HAP-1 (cell line): ENCODE measurements at regions not wholly inside any gene's neighbourhood (a gene's known extent, or its start where the extent isn't known, plus 50 kb on each side); places are given as distances from the start of the nearest gene placed in this dataset.
"Not testable (repeated sequence)": the region's sequence is repeated elsewhere in the genome, so short reads cannot be mapped to it uniquely, and the experiment has no call there.

Experiments used
- DNase-seq, 2 experiments: peaks; one replicate each; pipeline ENCODE4 v3.0.0-alpha.2; 2016 to 2020; ENCODE audit warnings: low spot score in 2 of 2
- H3K27me3 ChIP-seq: fragments of 250-450 bp; sonication (Bioruptor Pico); 2 replicates; pipeline ENCODE4 v1.5.1; 2020; ENCODE audit warnings: low read depth, mild to moderate bottlenecking, moderate library complexity
- H3K36me3 ChIP-seq: fragments of 250-450 bp; sonication (Bioruptor Pico); replicated peaks from 2 replicates; pipeline ENCODE4 v1.5.1; 2020; ENCODE audit warnings: mild to moderate bottlenecking
- H3K4me1 ChIP-seq: fragments of 250-450 bp; sonication (Bioruptor Pico); 2 replicates; pipeline ENCODE4 v1.5.1; 2020; ENCODE audit warnings: mild to moderate bottlenecking
- H3K4me3 ChIP-seq: fragments of 250-450 bp; sonication (Bioruptor Pico); 2 replicates; pipeline ENCODE4 v1.5.1; 2020; ENCODE audit warnings: mild to moderate bottlenecking, moderate library complexity
- H3K9me3 ChIP-seq: fragments of 250-450 bp; sonication (Bioruptor Pico); 2 replicates; pipeline ENCODE4 v1.5.1; 2020; ENCODE audit warnings: mild to moderate bottlenecking, moderate library complexity
- in situ Hi-C: fragments of 300-500 bp; cut with MboI; formaldehyde crosslinking; loops from 3 replicates; pipeline ENCODE4 v1.14.3; 2020; ENCODE audit warnings: low sequenced_read_pairs, inconsistent platforms, mixed read lengths

GRCh38 chr20:57103146-57103800 lies 163.2 kb downstream of the BMP7 start:
- Histone ChIP-seq H3K36me3 (no peaks in the 10 kb centered on the region), H3K4me1 (no peaks in the 10 kb centered on the region), H3K9me3 (no peaks in the 10 kb centered on the region; the same call in 1 of the 2 replicates), H3K27me3 (0 out of 2 replicates have a peak, but pooled peaks cover 2% of the 10 kb centered on the region), H3K4me3 (no peak overlapping the region)
- in situ Hi-C loops = no loop called here
- DNase-seq = no peak

- Histone ChIP-seq H3K36me3 (no peaks in the 10 kb centered on the region), H3K9me3 (no peaks in the 10 kb centered on the region; the same call in 1 of the 2 replicates), H3K4me3 (no peak overlapping the region), H3K27me3 (no peaks in the 10 kb centered on the region), H3K4me1 (no peaks in the 10 kb centered on the region)
- in situ Hi-C loops = no loop called here
- DNase-seq = no peak
Observed at GRCh38 chr20:57104113-57104512, 162.3 kb downstream of the BMP7 start.

- in situ Hi-C loops = no loop called here
- Histone ChIP-seq H3K36me3 (no peaks in the 10 kb centered on the region), H3K4me1 (no peaks in the 10 kb centered on the region), H3K4me3 (no peak overlapping the region), H3K27me3 (no peaks in the 10 kb centered on the region), H3K9me3 (no peaks in the 10 kb centered on the region; the same call in 1 of the 2 replicates)
- DNase-seq = no peak
Observed at GRCh38 chr20:57104651-57105204, 161.7 kb downstream of the BMP7 start.

- Histone ChIP-seq H3K4me3 (no peak overlapping the region), H3K27me3 (no peaks in the 10 kb centered on the region), H3K4me1 (no peaks in the 10 kb centered on the region), H3K9me3 (no peaks in the 10 kb centered on the region), H3K36me3 (no peaks in the 10 kb centered on the region)
- in situ Hi-C loops = no loop called here
- DNase-seq = peak in 1 of 2 experiments; percentile 24
Observed at GRCh38 chr20:57106030-57106682, 160.3 kb downstream of the BMP7 start.

GRCh38 chr20:57106692-57107091 lies 159.7 kb downstream of the BMP7 start:
- in situ Hi-C loops = no loop called here
- no peaks in the 10 kb centered on the region for H3K4me1 ChIP-seq
- no peak overlapping the region for H3K4me3 ChIP-seq
- no peaks in the 10 kb centered on the region for H3K36me3 ChIP-seq
- no peak for DNase-seq
- H3K27me3 ChIP-seq = no peaks in the 10 kb centered on the region
- H3K9me3 ChIP-seq = no peaks in the 10 kb centered on the region

GRCh38 chr20:57107208-57107607 lies 159.2 kb downstream of the BMP7 start:
- in situ Hi-C loops = no loop called here
- Histone ChIP-seq H3K36me3 (no peaks in the 10 kb centered on the region), H3K27me3 (no peaks in the 10 kb centered on the region), H3K4me3 (no peak overlapping the region), H3K4me1 (no peaks in the 10 kb centered on the region), H3K9me3 (no peaks in the 10 kb centered on the region)
- DNase-seq = no peak

GRCh38 chr20:57108218-57108617 lies 158.2 kb downstream of the BMP7 start:
- H3K4me1 ChIP-seq = no peaks in the 10 kb centered on the region
- no peak for DNase-seq
- H3K4me3 ChIP-seq = no peak overlapping the region
- H3K9me3 ChIP-seq = no peaks in the 10 kb centered on the region
- H3K36me3 ChIP-seq = no peaks in the 10 kb centered on the region
- in situ Hi-C loops = no loop called here
- no peaks in the 10 kb centered on the region for H3K27me3 ChIP-seq

- in situ Hi-C loops = no loop called here
- H3K36me3 ChIP-seq = no peaks in the 10 kb centered on the region
- H3K9me3 ChIP-seq = no peaks in the 10 kb centered on the region
- H3K27me3 ChIP-seq = no peaks in the 10 kb centered on the region
- no peaks in the 10 kb centered on the region for H3K4me1 ChIP-seq
- no peak for DNase-seq
- H3K4me3 ChIP-seq = no peak overlapping the region
Observed at GRCh38 chr20:57108742-57109570, 157.5 kb downstream of the BMP7 start.

- no peak for DNase-seq
- in situ Hi-C loops = no loop called here
- Histone ChIP-seq H3K4me3 (no peak overlapping the region), H3K4me1 (no peaks in the 10 kb centered on the region), H3K36me3 (no peaks in the 10 kb centered on the region), H3K9me3 (no peaks in the 10 kb centered on the region), H3K27me3 (no peaks in the 10 kb centered on the region)
Observed at GRCh38 chr20:57109571-57109953, 156.9 kb downstream of the BMP7 start.

GRCh38 chr20:57110121-57111027 lies 156.1 kb downstream of the BMP7 start:
- DNase-seq, H3K9me3 ChIP-seq, H3K4me3 ChIP-seq, H3K27me3 ChIP-seq, H3K4me1 ChIP-seq, H3K36me3 ChIP-seq, in situ Hi-C loops: not testable (repeated sequence)

GRCh38 chr20:57111028-57111373 lies 155.4 kb downstream of the BMP7 start:
- Histone ChIP-seq H3K36me3 (no peaks in the 10 kb centered on the region), H3K4me3 (no peak overlapping the region), H3K27me3 (no peaks in the 10 kb centered on the region), H3K9me3 (no peaks in the 10 kb centered on the region), H3K4me1 (no peaks in the 10 kb centered on the region)
- in situ Hi-C loops = no loop called here
- DNase-seq = no peak

GRCh38 chr20:57112448-57112847 lies 154.0 kb downstream of the BMP7 start:
- no peaks in the 10 kb centered on the region for H3K27me3 ChIP-seq
- in situ Hi-C loops = no loop called here
- no peaks in the 10 kb centered on the region for H3K9me3 ChIP-seq
- H3K36me3 ChIP-seq = no peaks in the 10 kb centered on the region
- H3K4me1 ChIP-seq = no peaks in the 10 kb centered on the region
- DNase-seq = no peak
- no peak overlapping the region for H3K4me3 ChIP-seq

- H3K9me3 ChIP-seq = no peaks in the 10 kb centered on the region
Observed at GRCh38 chr20:57114290-57115005, 152.0 kb downstream of the BMP7 start.

More at GRCh38 chr20:57114290-57115005, 152.0 kb downstream of the BMP7 start:
- Histone ChIP-seq H3K4me1 (no peaks in the 10 kb centered on the region), H3K27me3 (no peaks in the 10 kb centered on the region), H3K4me3 (no peak overlapping the region), H3K36me3 (no peaks in the 10 kb centered on the region)
- no peak for DNase-seq
- in situ Hi-C loops = no loop called here
